ENCODE measurements at regions not wholly inside any gene's neighbourhood (a gene's known extent, or its start where the extent isn't known, plus 50 kb on each side); places are given as distances from the start of the nearest gene placed in this dataset.

DNA sequence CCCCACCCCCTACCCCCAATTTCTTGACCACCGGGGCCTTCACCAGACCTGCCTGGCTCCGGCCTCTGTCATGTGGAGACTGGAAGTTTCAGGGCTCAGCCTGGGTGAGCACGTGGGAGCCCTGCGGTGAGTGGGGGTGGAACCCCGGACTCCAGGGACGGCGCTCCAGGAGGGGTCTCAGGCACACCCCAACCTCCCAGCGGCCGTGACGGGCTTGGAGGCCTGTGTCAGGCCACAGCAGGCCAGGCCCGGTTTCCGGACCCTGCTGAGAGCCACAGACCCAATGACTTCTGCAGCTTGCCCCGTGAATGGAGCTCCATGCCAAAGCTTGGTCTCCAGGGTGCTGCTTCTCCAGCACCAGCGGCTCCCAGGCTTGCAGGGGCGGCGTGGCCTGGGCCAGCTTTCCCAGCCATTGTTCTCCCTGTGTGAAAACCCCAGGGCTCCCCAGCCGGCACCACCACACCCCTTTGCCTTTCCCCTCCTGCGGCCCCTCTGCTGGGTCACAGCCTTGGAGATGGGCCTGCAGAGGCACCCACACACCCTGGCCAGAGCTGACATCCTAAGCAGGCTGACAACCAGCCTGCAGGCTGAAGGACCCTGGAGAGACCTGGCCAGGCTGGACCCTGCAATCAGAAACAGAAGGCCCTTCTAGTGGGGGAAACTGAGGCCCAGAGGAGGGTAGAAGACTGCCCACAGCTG, 186.2 kb upstream of the C14orf180 start:
- peaks cover 13% of the 10 kb centered on the region for H3K27me3 Mint-ChIP-seq (ENCODE audit: insufficient read depth, low read depth, poor library complexity)

More for the DNA sequence above, 186.2 kb upstream of the C14orf180 start:
- H3K36me3 Mint-ChIP-seq (ENCODE audit: low read depth) = peaks cover 20% of the 10 kb centered on the region
- H3K4me3 ChIP-seq = no peak overlapping the region
- no peaks in the 10 kb centered on the region for H3F3A ChIP-seq (replicated peaks; ENCODE audit: low read depth)
- TF ChIP-seq, protein P1, sequence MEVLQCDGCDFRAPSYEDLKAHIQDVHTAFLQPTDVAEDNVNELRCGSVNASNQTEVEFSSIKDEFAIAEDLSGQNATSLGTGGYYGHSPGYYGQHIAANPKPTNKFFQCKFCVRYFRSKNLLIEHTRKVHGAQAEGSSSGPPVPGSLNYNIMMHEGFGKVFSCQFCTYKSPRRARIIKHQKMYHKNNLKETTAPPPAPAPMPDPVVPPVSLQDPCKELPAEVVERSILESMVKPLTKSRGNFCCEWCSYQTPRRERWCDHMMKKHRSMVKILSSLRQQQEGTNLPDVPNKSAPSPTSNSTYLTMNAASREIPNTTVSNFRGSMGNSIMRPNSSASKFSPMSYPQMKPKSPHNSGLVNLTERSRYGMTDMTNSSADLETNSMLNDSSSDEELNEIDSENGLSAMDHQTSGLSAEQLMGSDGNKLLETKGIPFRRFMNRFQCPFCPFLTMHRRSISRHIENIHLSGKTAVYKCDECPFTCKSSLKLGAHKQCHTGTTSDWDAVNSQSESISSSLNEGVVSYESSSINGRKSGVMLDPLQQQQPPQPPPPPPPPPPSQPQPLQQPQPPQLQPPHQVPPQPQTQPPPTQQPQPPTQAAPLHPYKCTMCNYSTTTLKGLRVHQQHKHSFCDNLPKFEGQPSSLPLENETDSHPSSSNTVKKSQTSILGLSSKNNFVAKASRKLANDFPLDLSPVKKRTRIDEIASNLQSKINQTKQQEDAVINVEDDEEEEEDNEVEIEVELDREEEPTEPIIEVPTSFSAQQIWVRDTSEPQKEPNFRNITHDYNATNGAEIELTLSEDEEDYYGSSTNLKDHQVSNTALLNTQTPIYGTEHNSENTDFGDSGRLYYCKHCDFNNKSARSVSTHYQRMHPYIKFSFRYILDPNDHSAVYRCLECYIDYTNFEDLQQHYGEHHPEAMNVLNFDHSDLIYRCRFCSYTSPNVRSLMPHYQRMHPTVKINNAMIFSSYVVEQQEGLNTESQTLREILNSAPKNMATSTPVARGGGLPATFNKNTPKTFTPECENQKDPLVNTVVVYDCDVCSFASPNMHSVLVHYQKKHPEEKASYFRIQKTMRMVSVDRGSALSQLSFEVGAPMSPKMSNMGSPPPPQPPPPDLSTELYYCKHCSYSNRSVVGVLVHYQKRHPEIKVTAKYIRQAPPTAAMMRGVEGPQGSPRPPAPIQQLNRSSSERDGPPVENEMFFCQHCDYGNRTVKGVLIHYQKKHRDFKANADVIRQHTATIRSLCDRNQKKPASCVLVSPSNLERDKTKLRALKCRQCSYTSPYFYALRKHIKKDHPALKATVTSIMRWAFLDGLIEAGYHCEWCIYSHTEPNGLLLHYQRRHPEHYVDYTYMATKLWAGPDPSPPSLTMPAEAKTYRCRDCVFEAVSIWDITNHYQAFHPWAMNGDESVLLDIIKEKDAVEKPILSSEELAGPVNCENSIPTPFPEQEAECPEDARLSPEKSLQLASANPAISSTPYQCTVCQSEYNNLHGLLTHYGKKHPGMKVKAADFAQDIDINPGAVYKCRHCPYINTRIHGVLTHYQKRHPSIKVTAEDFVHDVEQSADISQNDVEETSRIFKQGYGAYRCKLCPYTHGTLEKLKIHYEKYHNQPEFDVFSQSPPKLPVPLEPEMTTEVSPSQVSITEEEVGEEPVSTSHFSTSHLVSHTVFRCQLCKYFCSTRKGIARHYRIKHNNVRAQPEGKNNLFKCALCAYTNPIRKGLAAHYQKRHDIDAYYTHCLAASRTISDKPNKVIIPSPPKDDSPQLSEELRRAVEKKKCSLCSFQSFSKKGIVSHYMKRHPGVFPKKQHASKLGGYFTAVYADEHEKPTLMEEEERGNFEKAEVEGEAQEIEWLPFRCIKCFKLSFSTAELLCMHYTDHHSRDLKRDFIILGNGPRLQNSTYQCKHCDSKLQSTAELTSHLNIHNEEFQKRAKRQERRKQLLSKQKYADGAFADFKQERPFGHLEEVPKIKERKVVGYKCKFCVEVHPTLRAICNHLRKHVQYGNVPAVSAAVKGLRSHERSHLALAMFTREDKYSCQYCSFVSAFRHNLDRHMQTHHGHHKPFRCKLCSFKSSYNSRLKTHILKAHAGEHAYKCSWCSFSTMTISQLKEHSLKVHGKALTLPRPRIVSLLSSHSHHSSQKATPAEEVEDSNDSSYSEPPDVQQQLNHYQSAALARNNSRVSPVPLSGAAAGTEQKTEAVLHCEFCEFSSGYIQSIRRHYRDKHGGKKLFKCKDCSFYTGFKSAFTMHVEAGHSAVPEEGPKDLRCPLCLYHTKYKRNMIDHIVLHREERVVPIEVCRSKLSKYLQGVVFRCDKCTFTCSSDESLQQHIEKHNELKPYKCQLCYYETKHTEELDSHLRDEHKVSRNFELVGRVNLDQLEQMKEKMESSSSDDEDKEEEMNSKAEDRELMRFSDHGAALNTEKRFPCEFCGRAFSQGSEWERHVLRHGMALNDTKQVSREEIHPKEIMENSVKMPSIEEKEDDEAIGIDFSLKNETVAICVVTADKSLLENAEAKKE (CRISPR knock-in tag; IDR thresholded peaks at IDR 0.05) = no peak
- TF ChIP-seq, protein P2, sequence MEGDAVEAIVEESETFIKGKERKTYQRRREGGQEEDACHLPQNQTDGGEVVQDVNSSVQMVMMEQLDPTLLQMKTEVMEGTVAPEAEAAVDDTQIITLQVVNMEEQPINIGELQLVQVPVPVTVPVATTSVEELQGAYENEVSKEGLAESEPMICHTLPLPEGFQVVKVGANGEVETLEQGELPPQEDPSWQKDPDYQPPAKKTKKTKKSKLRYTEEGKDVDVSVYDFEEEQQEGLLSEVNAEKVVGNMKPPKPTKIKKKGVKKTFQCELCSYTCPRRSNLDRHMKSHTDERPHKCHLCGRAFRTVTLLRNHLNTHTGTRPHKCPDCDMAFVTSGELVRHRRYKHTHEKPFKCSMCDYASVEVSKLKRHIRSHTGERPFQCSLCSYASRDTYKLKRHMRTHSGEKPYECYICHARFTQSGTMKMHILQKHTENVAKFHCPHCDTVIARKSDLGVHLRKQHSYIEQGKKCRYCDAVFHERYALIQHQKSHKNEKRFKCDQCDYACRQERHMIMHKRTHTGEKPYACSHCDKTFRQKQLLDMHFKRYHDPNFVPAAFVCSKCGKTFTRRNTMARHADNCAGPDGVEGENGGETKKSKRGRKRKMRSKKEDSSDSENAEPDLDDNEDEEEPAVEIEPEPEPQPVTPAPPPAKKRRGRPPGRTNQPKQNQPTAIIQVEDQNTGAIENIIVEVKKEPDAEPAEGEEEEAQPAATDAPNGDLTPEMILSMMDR (conservative IDR thresholded peaks at IDR 0.05; ENCODE audit: low read depth in 2 of 2) = no peak
- TF ChIP-seq, protein P3, sequence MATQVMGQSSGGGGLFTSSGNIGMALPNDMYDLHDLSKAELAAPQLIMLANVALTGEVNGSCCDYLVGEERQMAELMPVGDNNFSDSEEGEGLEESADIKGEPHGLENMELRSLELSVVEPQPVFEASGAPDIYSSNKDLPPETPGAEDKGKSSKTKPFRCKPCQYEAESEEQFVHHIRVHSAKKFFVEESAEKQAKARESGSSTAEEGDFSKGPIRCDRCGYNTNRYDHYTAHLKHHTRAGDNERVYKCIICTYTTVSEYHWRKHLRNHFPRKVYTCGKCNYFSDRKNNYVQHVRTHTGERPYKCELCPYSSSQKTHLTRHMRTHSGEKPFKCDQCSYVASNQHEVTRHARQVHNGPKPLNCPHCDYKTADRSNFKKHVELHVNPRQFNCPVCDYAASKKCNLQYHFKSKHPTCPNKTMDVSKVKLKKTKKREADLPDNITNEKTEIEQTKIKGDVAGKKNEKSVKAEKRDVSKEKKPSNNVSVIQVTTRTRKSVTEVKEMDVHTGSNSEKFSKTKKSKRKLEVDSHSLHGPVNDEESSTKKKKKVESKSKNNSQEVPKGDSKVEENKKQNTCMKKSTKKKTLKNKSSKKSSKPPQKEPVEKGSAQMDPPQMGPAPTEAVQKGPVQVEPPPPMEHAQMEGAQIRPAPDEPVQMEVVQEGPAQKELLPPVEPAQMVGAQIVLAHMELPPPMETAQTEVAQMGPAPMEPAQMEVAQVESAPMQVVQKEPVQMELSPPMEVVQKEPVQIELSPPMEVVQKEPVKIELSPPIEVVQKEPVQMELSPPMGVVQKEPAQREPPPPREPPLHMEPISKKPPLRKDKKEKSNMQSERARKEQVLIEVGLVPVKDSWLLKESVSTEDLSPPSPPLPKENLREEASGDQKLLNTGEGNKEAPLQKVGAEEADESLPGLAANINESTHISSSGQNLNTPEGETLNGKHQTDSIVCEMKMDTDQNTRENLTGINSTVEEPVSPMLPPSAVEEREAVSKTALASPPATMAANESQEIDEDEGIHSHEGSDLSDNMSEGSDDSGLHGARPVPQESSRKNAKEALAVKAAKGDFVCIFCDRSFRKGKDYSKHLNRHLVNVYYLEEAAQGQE (IDR thresholded peaks at IDR 0.05; ENCODE audit: unreplicated experiment) = no peak
- TF ChIP-seq, protein P4, sequence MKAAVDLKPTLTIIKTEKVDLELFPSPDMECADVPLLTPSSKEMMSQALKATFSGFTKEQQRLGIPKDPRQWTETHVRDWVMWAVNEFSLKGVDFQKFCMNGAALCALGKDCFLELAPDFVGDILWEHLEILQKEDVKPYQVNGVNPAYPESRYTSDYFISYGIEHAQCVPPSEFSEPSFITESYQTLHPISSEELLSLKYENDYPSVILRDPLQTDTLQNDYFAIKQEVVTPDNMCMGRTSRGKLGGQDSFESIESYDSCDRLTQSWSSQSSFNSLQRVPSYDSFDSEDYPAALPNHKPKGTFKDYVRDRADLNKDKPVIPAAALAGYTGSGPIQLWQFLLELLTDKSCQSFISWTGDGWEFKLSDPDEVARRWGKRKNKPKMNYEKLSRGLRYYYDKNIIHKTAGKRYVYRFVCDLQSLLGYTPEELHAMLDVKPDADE (IDR thresholded peaks at IDR 0.05) = no peak
- TF ChIP-seq NANOG (IDR thresholded peaks at IDR 0.05; ENCODE audit: borderline replicate concordance) = no peak
- DNase-seq (ENCODE audit: low spot score) = no peak
- peaks cover 20% of the 10 kb centered on the region for H3K9me3 Mint-ChIP-seq
- H3K36me3 ChIP-seq (ENCODE audit: insufficient read depth) = no peaks in the 10 kb centered on the region
- no peak overlapping the region for H3K4me2 ChIP-seq
- H3K27ac Mint-ChIP-seq = no peak overlapping the region
- no peak overlapping the region for H2AFZ ChIP-seq
- peaks cover 8% of the 10 kb centered on the region for H3K4me1 Mint-ChIP-seq
- no peaks in the 10 kb centered on the region for H4K20me1 ChIP-seq (replicated peaks; ENCODE audit: insufficient read depth)
- H3K4me3 Mint-ChIP-seq = no peak overlapping the region
- H3K79me2 ChIP-seq (replicated peaks; ENCODE audit: insufficient read depth) = no peaks in the 10 kb centered on the region
- no peak for ATAC-seq
- no peak overlapping the region for H3K27ac ChIP-seq (ENCODE audit: low read depth)
- no peaks in the 10 kb centered on the region for H3K9me2 ChIP-seq (ENCODE audit: insufficient read depth)
- no peaks in the 10 kb centered on the region for H3K27me3 ChIP-seq (ENCODE audit: insufficient read depth)
- H3K4me1 ChIP-seq (ENCODE audit: insufficient read depth) = no peaks in the 10 kb centered on the region

Data from GM23338 (cell line).